ENCODE measurements at regions not wholly inside any gene's neighbourhood (a gene's known extent, or its start where the extent isn't known, plus 50 kb on each side); places are given as distances from the start of the nearest gene placed in this dataset.

DNA sequence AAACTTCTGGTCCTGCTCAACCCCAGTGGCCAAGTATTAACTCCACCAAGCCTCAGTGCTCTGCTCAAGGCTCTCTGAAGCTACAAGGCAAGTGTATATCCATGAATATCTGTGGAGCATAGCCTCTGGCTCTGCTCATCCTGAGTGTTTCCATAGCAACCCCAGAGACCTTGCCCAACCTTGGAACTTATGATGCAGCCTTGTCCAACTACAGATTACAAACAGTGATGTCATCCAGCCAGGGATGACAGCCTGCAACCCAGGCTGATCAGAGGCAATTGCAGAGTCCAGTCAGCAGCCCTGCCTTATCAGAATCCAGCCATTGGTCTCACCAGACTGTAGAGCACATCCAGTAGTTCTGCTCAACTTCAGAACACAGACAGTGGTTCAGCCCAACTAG, 65.5 kb upstream of the SPACA1 start:
- H3K9ac ChIP-seq (ENCODE audit: low read length): no peak overlapping the region
- H3K9me2 ChIP-seq (ENCODE audit: insufficient read depth, low read length): no peaks in the 10 kb centered on the region
- H2AFZ ChIP-seq (ENCODE audit: low read depth, low read length): no peak overlapping the region
- H3K4me3 ChIP-seq (ENCODE audit: low read length): no peak overlapping the region
- no peaks in the 10 kb centered on the region for H3K36me3 ChIP-seq (ENCODE audit: insufficient read depth, low read length)
- no peaks in the 10 kb centered on the region for H3K79me2 ChIP-seq (replicated peaks; ENCODE audit: insufficient read depth, low read length)
- no peak overlapping the region for H3K4me2 ChIP-seq (ENCODE audit: low read length)
- no peak overlapping the region for H3K27ac ChIP-seq (ENCODE audit: low read length)
- H3K9me3 ChIP-seq (ENCODE audit: low read length): no peaks in the 10 kb centered on the region
- H3K27me3 ChIP-seq (ENCODE audit: insufficient read depth, low read depth, low read length): no peaks in the 10 kb centered on the region
- H4K20me1 ChIP-seq (ENCODE audit: insufficient read depth): no peaks in the 10 kb centered on the region
- peaks cover 3% of the 10 kb centered on the region for H3F3A ChIP-seq (ENCODE audit: insufficient read depth, low read length, poor library complexity, severe bottlenecking)
- TF ChIP-seq SMC3 (conservative IDR thresholded peaks at IDR 0.05; ENCODE audit: poor library complexity): no peak
- TF ChIP-seq EP300 (conservative IDR thresholded peaks at IDR 0.05; ENCODE audit: poor library complexity, severe bottlenecking): no peak
- TF ChIP-seq, protein P1, sequence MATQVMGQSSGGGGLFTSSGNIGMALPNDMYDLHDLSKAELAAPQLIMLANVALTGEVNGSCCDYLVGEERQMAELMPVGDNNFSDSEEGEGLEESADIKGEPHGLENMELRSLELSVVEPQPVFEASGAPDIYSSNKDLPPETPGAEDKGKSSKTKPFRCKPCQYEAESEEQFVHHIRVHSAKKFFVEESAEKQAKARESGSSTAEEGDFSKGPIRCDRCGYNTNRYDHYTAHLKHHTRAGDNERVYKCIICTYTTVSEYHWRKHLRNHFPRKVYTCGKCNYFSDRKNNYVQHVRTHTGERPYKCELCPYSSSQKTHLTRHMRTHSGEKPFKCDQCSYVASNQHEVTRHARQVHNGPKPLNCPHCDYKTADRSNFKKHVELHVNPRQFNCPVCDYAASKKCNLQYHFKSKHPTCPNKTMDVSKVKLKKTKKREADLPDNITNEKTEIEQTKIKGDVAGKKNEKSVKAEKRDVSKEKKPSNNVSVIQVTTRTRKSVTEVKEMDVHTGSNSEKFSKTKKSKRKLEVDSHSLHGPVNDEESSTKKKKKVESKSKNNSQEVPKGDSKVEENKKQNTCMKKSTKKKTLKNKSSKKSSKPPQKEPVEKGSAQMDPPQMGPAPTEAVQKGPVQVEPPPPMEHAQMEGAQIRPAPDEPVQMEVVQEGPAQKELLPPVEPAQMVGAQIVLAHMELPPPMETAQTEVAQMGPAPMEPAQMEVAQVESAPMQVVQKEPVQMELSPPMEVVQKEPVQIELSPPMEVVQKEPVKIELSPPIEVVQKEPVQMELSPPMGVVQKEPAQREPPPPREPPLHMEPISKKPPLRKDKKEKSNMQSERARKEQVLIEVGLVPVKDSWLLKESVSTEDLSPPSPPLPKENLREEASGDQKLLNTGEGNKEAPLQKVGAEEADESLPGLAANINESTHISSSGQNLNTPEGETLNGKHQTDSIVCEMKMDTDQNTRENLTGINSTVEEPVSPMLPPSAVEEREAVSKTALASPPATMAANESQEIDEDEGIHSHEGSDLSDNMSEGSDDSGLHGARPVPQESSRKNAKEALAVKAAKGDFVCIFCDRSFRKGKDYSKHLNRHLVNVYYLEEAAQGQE (IDR thresholded peaks at IDR 0.05; ENCODE audit: borderline replicate concordance): no peak
- no peak for TF ChIP-seq TAF1 (IDR thresholded peaks at IDR 0.05; ENCODE audit: low read depth)
- TF ChIP-seq, protein P2, sequence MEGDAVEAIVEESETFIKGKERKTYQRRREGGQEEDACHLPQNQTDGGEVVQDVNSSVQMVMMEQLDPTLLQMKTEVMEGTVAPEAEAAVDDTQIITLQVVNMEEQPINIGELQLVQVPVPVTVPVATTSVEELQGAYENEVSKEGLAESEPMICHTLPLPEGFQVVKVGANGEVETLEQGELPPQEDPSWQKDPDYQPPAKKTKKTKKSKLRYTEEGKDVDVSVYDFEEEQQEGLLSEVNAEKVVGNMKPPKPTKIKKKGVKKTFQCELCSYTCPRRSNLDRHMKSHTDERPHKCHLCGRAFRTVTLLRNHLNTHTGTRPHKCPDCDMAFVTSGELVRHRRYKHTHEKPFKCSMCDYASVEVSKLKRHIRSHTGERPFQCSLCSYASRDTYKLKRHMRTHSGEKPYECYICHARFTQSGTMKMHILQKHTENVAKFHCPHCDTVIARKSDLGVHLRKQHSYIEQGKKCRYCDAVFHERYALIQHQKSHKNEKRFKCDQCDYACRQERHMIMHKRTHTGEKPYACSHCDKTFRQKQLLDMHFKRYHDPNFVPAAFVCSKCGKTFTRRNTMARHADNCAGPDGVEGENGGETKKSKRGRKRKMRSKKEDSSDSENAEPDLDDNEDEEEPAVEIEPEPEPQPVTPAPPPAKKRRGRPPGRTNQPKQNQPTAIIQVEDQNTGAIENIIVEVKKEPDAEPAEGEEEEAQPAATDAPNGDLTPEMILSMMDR (IDR thresholded peaks at IDR 0.05; ENCODE audit: poor library complexity, severe bottlenecking): no peak
- no peak for TF ChIP-seq MXI1 (conservative IDR thresholded peaks at IDR 0.05; ENCODE audit: poor library complexity, severe bottlenecking)
- TF ChIP-seq RAD21 (conservative IDR thresholded peaks at IDR 0.05): no peak
- no peak for TF ChIP-seq POLR2AphosphoS5 (IDR thresholded peaks at IDR 0.05)
- TF ChIP-seq EZH2 (IDR thresholded peaks at IDR 0.05; ENCODE audit: borderline replicate concordance, insufficient read depth, low read length, poor library complexity, severe bottlenecking): no peak

DNA sequence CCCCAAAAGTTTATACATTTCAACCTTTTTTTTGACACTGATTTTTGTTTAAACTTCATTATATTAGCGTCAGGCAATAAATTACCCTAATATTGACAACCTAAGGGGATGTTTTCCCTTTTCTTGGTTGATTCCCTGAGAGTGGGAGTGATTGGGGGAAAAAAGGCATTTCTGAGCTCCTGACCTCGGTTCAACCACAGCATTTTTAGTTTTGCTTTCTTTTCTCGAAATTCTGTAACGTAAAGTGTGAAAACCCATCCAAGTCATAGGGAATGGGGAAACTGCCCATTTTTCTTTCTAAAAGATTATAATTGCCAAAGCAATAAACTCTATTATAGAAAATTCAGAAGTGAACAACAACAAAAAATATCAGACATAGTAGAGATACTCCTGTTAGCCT, 67.9 kb upstream of the SPACA1 start:
- Histone ChIP-seq H3K27me3 (ENCODE audit: insufficient read depth, low read depth, low read length) (no peaks in the 10 kb centered on the region), H3K4me2 (ENCODE audit: low read length) (no peak overlapping the region), H3K9ac (ENCODE audit: low read length) (no peak overlapping the region), H3F3A (ENCODE audit: insufficient read depth, low read length, poor library complexity, severe bottlenecking) (peaks cover 3% of the 10 kb centered on the region), H3K9me2 (ENCODE audit: insufficient read depth, low read length) (no peaks in the 10 kb centered on the region), H3K36me3 (ENCODE audit: insufficient read depth, low read length) (no peaks in the 10 kb centered on the region), H3K9me3 (ENCODE audit: low read length) (no peaks in the 10 kb centered on the region), H3K27ac (ENCODE audit: low read length) (no peak overlapping the region), H3K4me3 (ENCODE audit: low read length) (no peak overlapping the region), H3K79me2 (replicated peaks; ENCODE audit: insufficient read depth, low read length) (no peaks in the 10 kb centered on the region), H2AFZ (ENCODE audit: low read depth, low read length) (no peak overlapping the region), H4K20me1 (ENCODE audit: insufficient read depth) (no peaks in the 10 kb centered on the region)
- TF ChIP-seq EP300 (conservative IDR thresholded peaks at IDR 0.05; ENCODE audit: poor library complexity, severe bottlenecking) (no peak), TAF1 (IDR thresholded peaks at IDR 0.05; ENCODE audit: low read depth) (no peak), MXI1 (conservative IDR thresholded peaks at IDR 0.05; ENCODE audit: poor library complexity, severe bottlenecking) (no peak), POLR2AphosphoS5 (IDR thresholded peaks at IDR 0.05) (no peak), SMC3 (conservative IDR thresholded peaks at IDR 0.05; ENCODE audit: poor library complexity) (no peak), RAD21 (conservative IDR thresholded peaks at IDR 0.05) (no peak), EZH2 (IDR thresholded peaks at IDR 0.05; ENCODE audit: borderline replicate concordance, insufficient read depth, low read length, poor library complexity, severe bottlenecking) (no peak)
- TF ChIP-seq, protein P1 (IDR thresholded peaks at IDR 0.05; ENCODE audit: borderline replicate concordance): no peak
- TF ChIP-seq, protein P2 (IDR thresholded peaks at IDR 0.05; ENCODE audit: poor library complexity, severe bottlenecking): no peak

Measured in neural cell (in vitro differentiated cells).